HG03571 (cell line): ENCODE measurements at regions not wholly inside any gene's neighbourhood (a gene's known extent, or its start where the extent isn't known, plus 50 kb on each side); places are given as distances from the start of the nearest gene placed in this dataset.
A peak's percentile ranks its signal among the peaks of the same experiment; 100 is the strongest.

Experiments
- ATAC-seq: cut with Tn5 transposase; IDR thresholded peaks from one replicate; pipeline ENCODE4 v1.9.1; 2021; ENCODE audit not compliant: unreplicated experiment

- ATAC-seq = no peak
These were observed 263.6 kb upstream of the PTGER4 start for GRCh38 chr5:40416098-40416497.

GRCh38 chr5:40414922-40415321, 264.8 kb upstream of the PTGER4 start:
- no peak for ATAC-seq

GRCh38 chr5:40413743-40414142, 266.0 kb upstream of the PTGER4 start:
- no peak for ATAC-seq

GRCh38 chr5:40412771-40413170, 266.9 kb upstream of the PTGER4 start:
- ATAC-seq = no peak

GRCh38 chr5:40410964-40411635, 268.6 kb upstream of the PTGER4 start:
- ATAC-seq = no peak

- ATAC-seq = no peak
These were observed 269.4 kb upstream of the PTGER4 start for GRCh38 chr5:40410231-40410861.

GRCh38 chr5:40409601-40410000, 270.1 kb upstream of the PTGER4 start:
- ATAC-seq = no peak

GRCh38 chr5:40406741-40407211, 272.9 kb upstream of the PTGER4 start:
- ATAC-seq = peak; percentile 47

GRCh38 chr5:40405996-40406740, 273.5 kb upstream of the PTGER4 start:
- no peak for ATAC-seq

GRCh38 chr5:40405230-40405629, 274.5 kb upstream of the PTGER4 start:
- ATAC-seq = no peak

GRCh38 chr5:40404613-40405012, 275.1 kb upstream of the PTGER4 start:
- ATAC-seq = no peak

GRCh38 chr5:40402007-40402364, 277.7 kb upstream of the PTGER4 start:
- ATAC-seq = no peak

GRCh38 chr5:40401284-40402006, 278.3 kb upstream of the PTGER4 start:
- no peak for ATAC-seq

GRCh38 chr5:40400245-40400644, 279.5 kb upstream of the PTGER4 start:
- no peak for ATAC-seq

GRCh38 chr5:40399349-40399748, 280.4 kb upstream of the PTGER4 start:
- ATAC-seq = no peak

GRCh38 chr5:40397976-40398375, 281.7 kb upstream of the PTGER4 start:
- ATAC-seq = no peak

- no peak for ATAC-seq
These were observed 282.6 kb upstream of the PTGER4 start for GRCh38 chr5:40397091-40397490.

GRCh38 chr5:40396317-40396716, 283.4 kb upstream of the PTGER4 start:
- ATAC-seq = no peak

GRCh38 chr5:40395251-40395650, 284.5 kb upstream of the PTGER4 start:
- ATAC-seq = no peak

GRCh38 chr5:40394698-40395097, 285.0 kb upstream of the PTGER4 start:
- no peak for ATAC-seq

- ATAC-seq = no peak
These were observed 288.1 kb upstream of the PTGER4 start for GRCh38 chr5:40391642-40392041.
